ENCODE measurements at regions not wholly inside any gene's neighbourhood (a gene's known extent, or its start where the extent isn't known, plus 50 kb on each side); places are given as distances from the start of the nearest gene placed in this dataset.

DNA sequence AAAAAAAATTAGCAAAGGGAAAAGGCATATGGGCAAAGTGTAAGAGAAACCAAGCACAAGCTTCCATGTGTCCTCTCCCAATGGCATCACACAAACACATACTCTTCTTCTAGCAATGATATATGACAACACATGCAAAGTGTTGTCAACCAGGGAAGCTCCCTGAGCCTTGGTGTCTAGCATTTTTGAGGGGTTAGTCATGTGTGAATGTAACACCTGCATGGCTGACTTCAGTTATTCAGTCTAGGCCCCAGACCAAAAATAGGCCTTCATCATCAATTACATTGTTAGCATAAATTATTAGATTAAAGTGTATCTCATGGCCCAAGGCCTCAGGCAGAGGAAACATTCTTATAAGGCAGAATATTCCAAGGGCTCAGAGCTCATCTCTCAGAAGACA is 450.0 kb downstream of the TLE1 start:
- no peak for TF ChIP-seq EP300 (IDR thresholded peaks at IDR 0.05)
- TF ChIP-seq POLR2AphosphoS5 (IDR thresholded peaks at IDR 0.05), result no peak
- TF ChIP-seq, protein P1, sequence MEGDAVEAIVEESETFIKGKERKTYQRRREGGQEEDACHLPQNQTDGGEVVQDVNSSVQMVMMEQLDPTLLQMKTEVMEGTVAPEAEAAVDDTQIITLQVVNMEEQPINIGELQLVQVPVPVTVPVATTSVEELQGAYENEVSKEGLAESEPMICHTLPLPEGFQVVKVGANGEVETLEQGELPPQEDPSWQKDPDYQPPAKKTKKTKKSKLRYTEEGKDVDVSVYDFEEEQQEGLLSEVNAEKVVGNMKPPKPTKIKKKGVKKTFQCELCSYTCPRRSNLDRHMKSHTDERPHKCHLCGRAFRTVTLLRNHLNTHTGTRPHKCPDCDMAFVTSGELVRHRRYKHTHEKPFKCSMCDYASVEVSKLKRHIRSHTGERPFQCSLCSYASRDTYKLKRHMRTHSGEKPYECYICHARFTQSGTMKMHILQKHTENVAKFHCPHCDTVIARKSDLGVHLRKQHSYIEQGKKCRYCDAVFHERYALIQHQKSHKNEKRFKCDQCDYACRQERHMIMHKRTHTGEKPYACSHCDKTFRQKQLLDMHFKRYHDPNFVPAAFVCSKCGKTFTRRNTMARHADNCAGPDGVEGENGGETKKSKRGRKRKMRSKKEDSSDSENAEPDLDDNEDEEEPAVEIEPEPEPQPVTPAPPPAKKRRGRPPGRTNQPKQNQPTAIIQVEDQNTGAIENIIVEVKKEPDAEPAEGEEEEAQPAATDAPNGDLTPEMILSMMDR (IDR thresholded peaks at IDR 0.05), result no peak
- no peak for TF ChIP-seq POLR2A (IDR thresholded peaks at IDR 0.05)

Measured in upper lobe of left lung (tissue), 4 donors.